Colonic mucosa (tissue), 4 donors: ENCODE measurements at regions not wholly inside any gene's neighbourhood (a gene's known extent, or its start where the extent isn't known, plus 50 kb on each side); places are given as distances from the start of the nearest gene placed in this dataset.

Experiments used
- DNase-seq: peaks from one replicate; pipeline ENCODE4 v3.0.0-alpha.2; 2020
- H3K27ac ChIP-seq: fragments of 200-600 bp; one replicate; pipeline ENCODE4 v1.8.0; 2021
- H3K27me3 ChIP-seq: fragments of 200-600 bp; one replicate; pipeline ENCODE4 v1.8.0; 2021
- H3K36me3 ChIP-seq: fragments of 200-600 bp; one replicate; pipeline ENCODE4 v1.8.0; 2021
- H3K4me1 ChIP-seq: fragments of 200-600 bp; one replicate; pipeline ENCODE4 v1.8.0; 2021; ENCODE audit warnings: mild to moderate bottlenecking
- H3K4me3 ChIP-seq: fragments of 200-600 bp; one replicate; pipeline ENCODE4 v1.8.0; 2021
- H3K9ac ChIP-seq, 2 donors: one replicate each; pipeline ENCODE4 v1.7.0; 2013; ENCODE audit warnings: control low read depth in 2 of 2, low read depth in 2 of 2, low read length in 2 of 2
- H3K9me3 ChIP-seq: fragments of 200-600 bp; one replicate; pipeline ENCODE4 v1.8.0; 2021
- CTCF ChIP-seq: fragments of 200-600 bp; IDR thresholded peaks from one replicate; pipeline ENCODE4 v1.8.0; 2022; ENCODE audit warnings: antibody characterized with exemption, mild to moderate bottlenecking
- intact Hi-C: fragments of 100-400 bp; cut with DNase I; formaldehyde crosslinking; loops from one replicate; pipeline ENCODE4 v1.14.1; 2022
- donor health status: healthy.
- donor health status: DM: no; HTN: no; CAD: no.
- donor health status: DM: no; HTN: no; CAD: no.

GRCh38 chr6:122223251-122223650 lies 176.2 kb upstream of the HSF2 start:
- no peak for TF ChIP-seq CTCF
- Histone ChIP-seq H3K27me3 (no peaks in the 10 kb centered on the region), H3K4me1 (no peaks in the 10 kb centered on the region), H3K4me3 (no peak overlapping the region), H3K9me3 (no peaks in the 10 kb centered on the region), H3K9ac (no peak overlapping the region), H3K27ac (no peak overlapping the region), H3K36me3 (no peaks in the 10 kb centered on the region)
- DNase-seq: no peak
- intact Hi-C loops: no loop called here

GRCh38 chr6:122238861-122239260 lies 160.6 kb upstream of the HSF2 start:
- TF ChIP-seq CTCF: no peak
- Histone ChIP-seq H3K9me3 (no peaks in the 10 kb centered on the region), H3K4me3 (no peak overlapping the region), H3K27ac (no peak overlapping the region), H3K4me1 (no peaks in the 10 kb centered on the region), H3K36me3 (no peaks in the 10 kb centered on the region), H3K27me3 (no peaks in the 10 kb centered on the region), H3K9ac (no peak overlapping the region)
- intact Hi-C loops: no loop called here
- DNase-seq: no peak

GRCh38 chr6:122246906-122247658 lies 152.4 kb upstream of the HSF2 start:
- H3K9me3 ChIP-seq: no peaks in the 10 kb centered on the region
- no peak overlapping the region for H3K27ac ChIP-seq
- intact Hi-C loops: no loop called here
- H3K27me3 ChIP-seq: no peaks in the 10 kb centered on the region
- no peaks in the 10 kb centered on the region for H3K36me3 ChIP-seq
- no peak overlapping the region for H3K9ac ChIP-seq
- no peak for TF ChIP-seq CTCF
- no peaks in the 10 kb centered on the region for H3K4me1 ChIP-seq
- DNase-seq: no peak
- H3K4me3 ChIP-seq: no peak overlapping the region

- Histone ChIP-seq H3K9ac (no peak overlapping the region), H3K9me3 (no peaks in the 10 kb centered on the region), H3K4me1 (no peaks in the 10 kb centered on the region), H3K4me3 (no peak overlapping the region), H3K36me3 (no peaks in the 10 kb centered on the region), H3K27ac (no peak overlapping the region), H3K27me3 (no peaks in the 10 kb centered on the region)
- intact Hi-C loops: no loop called here
- TF ChIP-seq CTCF: no peak
- DNase-seq: no peak
These were observed 151.3 kb upstream of the HSF2 start for GRCh38 chr6:122248001-122248669.

- no peak overlapping the region for H3K27ac ChIP-seq
- intact Hi-C loops: no loop called here
- no peaks in the 10 kb centered on the region for H3K36me3 ChIP-seq
- H3K27me3 ChIP-seq: no peaks in the 10 kb centered on the region
- H3K4me3 ChIP-seq: no peak overlapping the region
- no peak for DNase-seq
- TF ChIP-seq CTCF: no peak
- H3K9ac ChIP-seq: no peak overlapping the region
- no peaks in the 10 kb centered on the region for H3K4me1 ChIP-seq
- no peaks in the 10 kb centered on the region for H3K9me3 ChIP-seq
These were observed 150.6 kb upstream of the HSF2 start for GRCh38 chr6:122248844-122249243.
